Suprapubic skin (tissue), 3 donors: ENCODE measurements at regions not wholly inside any gene's neighbourhood (a gene's known extent, or its start where the extent isn't known, plus 50 kb on each side); places are given as distances from the start of the nearest gene placed in this dataset.
"Not testable (repeated sequence)": the region's sequence is repeated elsewhere in the genome, so short reads cannot be mapped to it uniquely, and the experiment has no call there.

Experiments used
- POLR2AphosphoS5 ChIP-seq, 3 donors: sonication (generic); formaldehyde crosslinking; IDR thresholded peaks; one replicate each; pipeline ENCODE4 v1.6.1; 2017; ENCODE audit warnings: antibody characterized with exemption in 3 of 3
- TF ChIP-seq, protein P1 (sequence below), 2 donors: fragments of 200-600 bp in 1 of 2; fragments of 450-650 bp in 1 of 2; sonication (generic) in 1 of 2; IDR thresholded peaks; one replicate each; pipeline ENCODE4 v1.5.1; 2016 to 2019; ENCODE audit warnings: antibody characterized with exemption in 2 of 2, mild to moderate bottlenecking in 1 of 2, moderate library complexity in 1 of 2

DNA sequence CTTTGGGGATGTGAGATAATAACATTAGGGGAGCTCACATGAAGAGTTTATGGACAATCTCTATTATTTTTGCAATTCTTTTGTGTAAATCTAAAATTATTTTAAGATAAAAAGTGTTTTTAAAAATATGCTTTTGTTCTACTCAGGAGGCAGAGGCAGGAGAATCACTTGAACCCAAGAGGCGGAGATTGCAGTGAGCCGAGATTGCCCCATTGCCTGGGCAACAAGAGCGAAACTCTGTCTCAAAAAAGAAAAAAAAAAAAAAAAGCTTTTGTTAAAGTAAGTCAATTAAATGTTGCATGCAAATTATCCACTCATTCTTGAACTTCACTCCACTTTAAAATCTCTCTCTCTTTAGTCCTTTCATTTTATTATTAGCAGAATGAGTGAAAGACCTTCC, 193.3 kb upstream of the IRS2 start:
- TF ChIP-seq, protein P1, sequence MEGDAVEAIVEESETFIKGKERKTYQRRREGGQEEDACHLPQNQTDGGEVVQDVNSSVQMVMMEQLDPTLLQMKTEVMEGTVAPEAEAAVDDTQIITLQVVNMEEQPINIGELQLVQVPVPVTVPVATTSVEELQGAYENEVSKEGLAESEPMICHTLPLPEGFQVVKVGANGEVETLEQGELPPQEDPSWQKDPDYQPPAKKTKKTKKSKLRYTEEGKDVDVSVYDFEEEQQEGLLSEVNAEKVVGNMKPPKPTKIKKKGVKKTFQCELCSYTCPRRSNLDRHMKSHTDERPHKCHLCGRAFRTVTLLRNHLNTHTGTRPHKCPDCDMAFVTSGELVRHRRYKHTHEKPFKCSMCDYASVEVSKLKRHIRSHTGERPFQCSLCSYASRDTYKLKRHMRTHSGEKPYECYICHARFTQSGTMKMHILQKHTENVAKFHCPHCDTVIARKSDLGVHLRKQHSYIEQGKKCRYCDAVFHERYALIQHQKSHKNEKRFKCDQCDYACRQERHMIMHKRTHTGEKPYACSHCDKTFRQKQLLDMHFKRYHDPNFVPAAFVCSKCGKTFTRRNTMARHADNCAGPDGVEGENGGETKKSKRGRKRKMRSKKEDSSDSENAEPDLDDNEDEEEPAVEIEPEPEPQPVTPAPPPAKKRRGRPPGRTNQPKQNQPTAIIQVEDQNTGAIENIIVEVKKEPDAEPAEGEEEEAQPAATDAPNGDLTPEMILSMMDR (IDR thresholded peaks at IDR 0.05) = not testable (repeated sequence)
- TF ChIP-seq POLR2AphosphoS5 (IDR thresholded peaks at IDR 0.05) = not testable (repeated sequence)
